ENCODE measurements at regions not wholly inside any gene's neighbourhood (a gene's known extent, or its start where the extent isn't known, plus 50 kb on each side); places are given as distances from the start of the nearest gene placed in this dataset.
"Not testable (repeated sequence)": the region's sequence is repeated elsewhere in the genome, so short reads cannot be mapped to it uniquely, and the experiment has no call there.

DNA sequence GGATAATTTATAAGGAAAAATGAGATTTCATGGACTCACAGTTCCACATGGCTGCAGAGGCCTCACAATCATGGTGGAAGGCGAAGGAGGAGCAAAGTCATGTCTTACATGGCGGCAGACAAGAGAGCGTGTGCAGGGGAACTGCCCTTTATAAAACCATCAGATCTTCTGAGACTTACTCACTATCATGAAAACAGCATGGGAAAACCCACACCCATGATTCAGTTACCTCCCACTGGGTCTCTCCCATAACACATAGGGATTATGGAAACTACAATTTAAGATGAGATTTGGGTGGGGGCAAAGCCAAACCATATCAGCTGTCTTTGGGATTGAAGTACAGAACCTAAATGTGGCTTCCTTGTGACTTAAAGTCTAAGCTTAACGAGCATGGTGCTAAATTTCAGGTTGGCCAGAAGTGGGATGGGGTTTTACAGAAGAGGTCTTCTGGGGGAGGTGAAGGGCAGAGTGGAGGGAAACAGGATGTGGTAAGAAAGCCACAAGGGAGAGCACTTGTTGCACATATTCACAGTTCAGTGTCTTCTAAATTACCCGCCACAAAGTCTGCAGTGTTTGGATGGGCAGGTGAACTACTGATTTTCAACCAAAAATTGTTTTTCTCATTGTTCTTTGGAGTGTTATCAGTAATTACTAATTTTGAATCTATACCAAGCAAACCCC lies 49.7 kb upstream of the ARL17B start:
- TF ChIP-seq, protein P1, sequence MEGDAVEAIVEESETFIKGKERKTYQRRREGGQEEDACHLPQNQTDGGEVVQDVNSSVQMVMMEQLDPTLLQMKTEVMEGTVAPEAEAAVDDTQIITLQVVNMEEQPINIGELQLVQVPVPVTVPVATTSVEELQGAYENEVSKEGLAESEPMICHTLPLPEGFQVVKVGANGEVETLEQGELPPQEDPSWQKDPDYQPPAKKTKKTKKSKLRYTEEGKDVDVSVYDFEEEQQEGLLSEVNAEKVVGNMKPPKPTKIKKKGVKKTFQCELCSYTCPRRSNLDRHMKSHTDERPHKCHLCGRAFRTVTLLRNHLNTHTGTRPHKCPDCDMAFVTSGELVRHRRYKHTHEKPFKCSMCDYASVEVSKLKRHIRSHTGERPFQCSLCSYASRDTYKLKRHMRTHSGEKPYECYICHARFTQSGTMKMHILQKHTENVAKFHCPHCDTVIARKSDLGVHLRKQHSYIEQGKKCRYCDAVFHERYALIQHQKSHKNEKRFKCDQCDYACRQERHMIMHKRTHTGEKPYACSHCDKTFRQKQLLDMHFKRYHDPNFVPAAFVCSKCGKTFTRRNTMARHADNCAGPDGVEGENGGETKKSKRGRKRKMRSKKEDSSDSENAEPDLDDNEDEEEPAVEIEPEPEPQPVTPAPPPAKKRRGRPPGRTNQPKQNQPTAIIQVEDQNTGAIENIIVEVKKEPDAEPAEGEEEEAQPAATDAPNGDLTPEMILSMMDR (IDR thresholded peaks at IDR 0.05) = not testable (repeated sequence)
- TF ChIP-seq POLR2A (IDR thresholded peaks at IDR 0.05) = not testable (repeated sequence)
